B cell (primary cell): ENCODE measurements at regions not wholly inside any gene's neighbourhood (a gene's known extent, or its start where the extent isn't known, plus 50 kb on each side); places are given as distances from the start of the nearest gene placed in this dataset.

ENCODE experiments used
- CTCF ChIP-seq: fragments of 200-600 bp; IDR thresholded peaks from one replicate; pipeline ENCODE4 v1.8.0; 2022; ENCODE audit warnings: antibody characterized with exemption, mild to moderate bottlenecking
- EZH2 ChIP-seq: IDR thresholded peaks from 2 replicates; pipeline ENCODE4 v1.6.1; 2012; ENCODE audit warnings: borderline replicate concordance, low read depth, mild to moderate bottlenecking, moderate library complexity, low read length; ENCODE audit not compliant: insufficient read depth, poor library complexity, severe bottlenecking

GRCh38 chr5:73374520-73375190 is 73.9 kb downstream of the FOXD1 start:
- TF ChIP-seq CTCF = no peak
- TF ChIP-seq EZH2 = no peak
